Omental fat pad (tissue), 1 donor: ENCODE measurements at regions not wholly inside any gene's neighbourhood (a gene's known extent, or its start where the extent isn't known, plus 50 kb on each side); places are given as distances from the start of the nearest gene placed in this dataset.
"Not testable (repeated sequence)": the region's sequence is repeated elsewhere in the genome, so short reads cannot be mapped to it uniquely, and the experiment has no call there.

ENCODE experiments used
- ATAC-seq: fragments of 150-250 bp; one replicate; pipeline ENCODE4 v1.9.1; 2016; ENCODE audit warnings: mild to moderate bottlenecking, moderate library complexity; ENCODE audit not compliant: low FRiP score
- DNase-seq: peaks from one replicate; pipeline ENCODE4 v3.0.0-alpha.2; 2019; ENCODE audit warnings: low spot score

- peak; percentile 48 for ATAC-seq
- DNase-seq, result not testable (repeated sequence)
Observed at GRCh38 chr2:87956613-87957012, 59.7 kb downstream of the RNU2-63P start.

- not testable (repeated sequence) for ATAC-seq, DNase-seq
Observed at GRCh38 chr2:87949008-87949407, 67.3 kb downstream of the RNU2-63P start.

- not testable (repeated sequence) for ATAC-seq, DNase-seq
Observed at GRCh38 chr2:87946644-87947370, 69.5 kb downstream of the RNU2-63P start.

- DNase-seq, ATAC-seq: not testable (repeated sequence)
Observed at GRCh38 chr2:87939299-87939698, 77.0 kb downstream of the RNU2-63P start.

GRCh38 chr2:87919023-87919665 lies 93.5 kb upstream of the RGPD2 start:
- ATAC-seq, DNase-seq: not testable (repeated sequence)

GRCh38 chr2:87917194-87917593 lies 91.6 kb upstream of the RGPD2 start:
- DNase-seq, ATAC-seq: not testable (repeated sequence)

- not testable (repeated sequence) for DNase-seq, ATAC-seq
Observed at GRCh38 chr2:87910848-87911247, 85.3 kb upstream of the RGPD2 start.

GRCh38 chr2:87909042-87909441 lies 83.4 kb upstream of the RGPD2 start:
- DNase-seq, result not testable (repeated sequence)
- ATAC-seq, result peak; percentile 81

- DNase-seq, ATAC-seq: not testable (repeated sequence)
Observed at GRCh38 chr2:87907556-87908099, 82.0 kb upstream of the RGPD2 start.

GRCh38 chr2:87903242-87904114 lies 77.9 kb upstream of the RGPD2 start:
- ATAC-seq, result peak; percentile 87
- not testable (repeated sequence) for DNase-seq

- not testable (repeated sequence) for DNase-seq, ATAC-seq
Observed at GRCh38 chr2:87883659-87884058, 58.1 kb upstream of the RGPD2 start.
